Large intestine (tissue), 3 donors: ENCODE measurements at regions not wholly inside any gene's neighbourhood (a gene's known extent, or its start where the extent isn't known, plus 50 kb on each side); places are given as distances from the start of the nearest gene placed in this dataset.
"Not testable (repeated sequence)": the region's sequence is repeated elsewhere in the genome, so short reads cannot be mapped to it uniquely, and the experiment has no call there.

Experiments
- DNase-seq, 2 donors: peaks; one replicate each; pipeline versions ENCODE4 v3.0.0 to v3.0.0-alpha.2; 2013
- H3K27ac ChIP-seq: one replicate; pipeline ENCODE4 v1.5.1; 2013; ENCODE audit warnings: low read length
- H3K27me3 ChIP-seq: 2 replicates; pipeline ENCODE4 v1.6.1; 2013; ENCODE audit warnings: low read length; ENCODE audit not compliant: control insufficient read depth, insufficient read depth
- H3K36me3 ChIP-seq: 2 replicates; pipeline ENCODE4 v1.6.1; 2013; ENCODE audit warnings: low read length; ENCODE audit not compliant: control insufficient read depth, insufficient read depth
- H3K4me1 ChIP-seq: one replicate; pipeline ENCODE4 v1.6.1; 2013; ENCODE audit warnings: low read length; ENCODE audit not compliant: control insufficient read depth, insufficient read depth
- H3K4me3 ChIP-seq: one replicate; pipeline ENCODE4 v1.5.1; 2013; ENCODE audit warnings: low read length
- H3K9me3 ChIP-seq: one replicate; pipeline ENCODE4 v1.6.1; 2013; ENCODE audit warnings: mild to moderate bottlenecking, low read depth, low read length, moderate library complexity; ENCODE audit not compliant: control insufficient read depth
- WGBS: methylation state at CpG from one replicate; pipeline ENCODE4 v1.1.5; 2013; ENCODE audit warnings: low lambda C conversion rate; ENCODE audit not compliant: insufficient coverage; 5-methylcytosine and 5-hydroxymethylcytosine counted together

GRCh38 chr3:194257151-194257621, 93.9 kb downstream of the CPN2 start:
- no peaks in the 10 kb centered on the region for H3K27me3 ChIP-seq
- H3K4me3 ChIP-seq: no peak overlapping the region
- H3K9me3 ChIP-seq: peaks cover 3% of the 10 kb centered on the region
- H3K36me3 ChIP-seq: no peaks in the 10 kb centered on the region
- DNase-seq: no peak
- no CpG with 5 or more reads among the region's 8 CpGs for WGBS
- H3K27ac ChIP-seq: no peak overlapping the region
- peaks cover 11% of the 10 kb centered on the region for H3K4me1 ChIP-seq

- Histone ChIP-seq H3K27me3 (no peaks in the 10 kb centered on the region), H3K4me1 (peaks cover 11% of the 10 kb centered on the region), H3K9me3 (peaks cover 3% of the 10 kb centered on the region), H3K27ac (no peak overlapping the region), H3K4me3 (no peak overlapping the region), H3K36me3 (no peaks in the 10 kb centered on the region)
- no CpG with 5 or more reads among the region's 1 CpG for WGBS
- DNase-seq: no peak
These were observed 93.0 kb downstream of the CPN2 start for GRCh38 chr3:194257916-194258668.

GRCh38 chr3:194259982-194260766, 91.0 kb downstream of the CPN2 start:
- Histone ChIP-seq H3K9me3 (peaks cover 3% of the 10 kb centered on the region), H3K27me3 (no peaks in the 10 kb centered on the region), H3K4me1 (peaks cover 10% of the 10 kb centered on the region), H3K4me3 (no peak overlapping the region), H3K27ac (no peak overlapping the region), H3K36me3 (no peaks in the 10 kb centered on the region)
- DNase-seq: no peak
- WGBS: 80% methylated on average over 1 of the region's 9 CpGs

GRCh38 chr3:194261581-194262063, 89.5 kb downstream of the CPN2 start:
- Histone ChIP-seq H3K36me3 (no peaks in the 10 kb centered on the region), H3K9me3 (peaks cover 3% of the 10 kb centered on the region), H3K4me1 (no peaks in the 10 kb centered on the region), H3K27ac (no peak overlapping the region), H3K4me3 (no peak overlapping the region), H3K27me3 (no peaks in the 10 kb centered on the region)
- no CpG with 5 or more reads among the region's 6 CpGs for WGBS
- DNase-seq: no peak

GRCh38 chr3:194262176-194262924, 88.8 kb downstream of the CPN2 start:
- peaks cover 3% of the 10 kb centered on the region for H3K9me3 ChIP-seq
- H3K27ac ChIP-seq: no peak overlapping the region
- no peak for DNase-seq
- H3K4me3 ChIP-seq: no peak overlapping the region
- 86% methylated on average over 3 of the region's 10 CpGs for WGBS
- H3K4me1 ChIP-seq: no peaks in the 10 kb centered on the region
- H3K27me3 ChIP-seq: no peaks in the 10 kb centered on the region
- H3K36me3 ChIP-seq: no peaks in the 10 kb centered on the region

GRCh38 chr3:194262925-194263305, 88.2 kb downstream of the CPN2 start:
- no peaks in the 10 kb centered on the region for H3K36me3 ChIP-seq
- peaks cover 3% of the 10 kb centered on the region for H3K9me3 ChIP-seq
- H3K27me3 ChIP-seq: no peaks in the 10 kb centered on the region
- H3K4me1 ChIP-seq: no peaks in the 10 kb centered on the region
- WGBS: 100% methylated on average over 1 of the region's 5 CpGs
- no peak for DNase-seq
- H3K4me3 ChIP-seq: no peak overlapping the region
- no peak overlapping the region for H3K27ac ChIP-seq

GRCh38 chr3:194264631-194265504, 86.3 kb downstream of the CPN2 start:
- not testable (repeated sequence) for H3K4me3 ChIP-seq, H3K9me3 ChIP-seq, DNase-seq, H3K4me1 ChIP-seq, H3K27me3 ChIP-seq, H3K27ac ChIP-seq, H3K36me3 ChIP-seq
- WGBS: no CpG with 5 or more reads among the region's 37 CpGs

- WGBS: no CpG with 5 or more reads among the region's 19 CpGs
- Histone ChIP-seq H3K9me3 (no peaks in the 10 kb centered on the region), H3K36me3 (no peaks in the 10 kb centered on the region), H3K27ac (no peak overlapping the region), H3K4me1 (peaks cover 10% of the 10 kb centered on the region), H3K27me3 (no peaks in the 10 kb centered on the region), H3K4me3 (no peak overlapping the region)
- DNase-seq: peak; percentile 57 to 67
These were observed 85.6 kb downstream of the CPN2 start for GRCh38 chr3:194265505-194265892.

- H3K9me3 ChIP-seq: no peaks in the 10 kb centered on the region
- no peaks in the 10 kb centered on the region for H3K36me3 ChIP-seq
- H3K4me3 ChIP-seq: no peak overlapping the region
- WGBS: 40% methylated on average over 2 of the region's 13 CpGs
- H3K27ac ChIP-seq: peak overlapping the region; percentile 13
- peaks cover 18% of the 10 kb centered on the region for H3K4me1 ChIP-seq
- no peaks in the 10 kb centered on the region for H3K27me3 ChIP-seq
- no peak for DNase-seq
These were observed 84.8 kb downstream of the CPN2 start for GRCh38 chr3:194265996-194266964.
